ENCODE measurements at regions not wholly inside any gene's neighbourhood (a gene's known extent, or its start where the extent isn't known, plus 50 kb on each side); places are given as distances from the start of the nearest gene placed in this dataset.

DNA sequence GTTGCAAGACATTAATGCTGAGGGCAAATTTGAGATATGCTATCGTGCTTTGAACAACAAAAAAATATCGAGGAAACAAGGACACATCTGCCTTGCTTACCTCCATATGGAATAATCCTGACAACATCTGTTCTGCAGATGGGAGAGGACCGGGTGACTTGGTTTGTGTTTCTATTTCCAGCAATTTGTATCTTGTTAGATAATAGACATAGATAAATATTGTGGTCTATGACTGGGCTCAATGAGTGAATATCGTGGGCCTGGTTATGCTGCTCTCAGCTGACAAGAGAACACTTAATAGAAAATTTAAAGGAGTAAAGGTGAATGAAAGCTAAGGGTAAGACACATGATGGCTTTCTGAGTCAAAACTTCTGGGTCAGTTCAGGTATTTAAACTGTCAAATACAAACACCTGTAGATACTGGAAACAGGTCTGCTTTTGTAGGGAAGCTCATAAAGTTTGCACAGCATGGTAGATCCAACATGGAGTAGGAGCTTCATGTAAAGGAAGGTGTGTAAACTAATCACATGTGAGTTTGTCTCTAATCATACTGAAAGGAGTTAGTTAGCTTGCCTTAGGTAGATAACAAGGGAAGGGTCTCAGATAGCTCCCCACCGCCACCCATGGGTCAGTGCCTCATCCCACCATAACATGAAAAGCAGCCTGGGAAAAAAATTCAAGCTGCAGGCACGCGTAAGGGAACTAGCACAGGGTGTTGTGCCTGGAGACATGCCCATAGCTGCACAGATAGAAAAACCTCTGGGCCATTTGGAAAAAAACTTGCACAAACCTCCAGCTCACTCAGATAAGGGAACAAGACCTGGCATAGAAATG is 904.1 kb upstream of the EPHA5 start:
- TF ChIP-seq, protein P1, sequence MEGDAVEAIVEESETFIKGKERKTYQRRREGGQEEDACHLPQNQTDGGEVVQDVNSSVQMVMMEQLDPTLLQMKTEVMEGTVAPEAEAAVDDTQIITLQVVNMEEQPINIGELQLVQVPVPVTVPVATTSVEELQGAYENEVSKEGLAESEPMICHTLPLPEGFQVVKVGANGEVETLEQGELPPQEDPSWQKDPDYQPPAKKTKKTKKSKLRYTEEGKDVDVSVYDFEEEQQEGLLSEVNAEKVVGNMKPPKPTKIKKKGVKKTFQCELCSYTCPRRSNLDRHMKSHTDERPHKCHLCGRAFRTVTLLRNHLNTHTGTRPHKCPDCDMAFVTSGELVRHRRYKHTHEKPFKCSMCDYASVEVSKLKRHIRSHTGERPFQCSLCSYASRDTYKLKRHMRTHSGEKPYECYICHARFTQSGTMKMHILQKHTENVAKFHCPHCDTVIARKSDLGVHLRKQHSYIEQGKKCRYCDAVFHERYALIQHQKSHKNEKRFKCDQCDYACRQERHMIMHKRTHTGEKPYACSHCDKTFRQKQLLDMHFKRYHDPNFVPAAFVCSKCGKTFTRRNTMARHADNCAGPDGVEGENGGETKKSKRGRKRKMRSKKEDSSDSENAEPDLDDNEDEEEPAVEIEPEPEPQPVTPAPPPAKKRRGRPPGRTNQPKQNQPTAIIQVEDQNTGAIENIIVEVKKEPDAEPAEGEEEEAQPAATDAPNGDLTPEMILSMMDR (IDR thresholded peaks at IDR 0.05), result no peak
- no peak for TF ChIP-seq POLR2A (IDR thresholded peaks at IDR 0.05)
